ENCODE measurements at regions not wholly inside any gene's neighbourhood (a gene's known extent, or its start where the extent isn't known, plus 50 kb on each side); places are given as distances from the start of the nearest gene placed in this dataset.

- ATAC-seq (ENCODE audit: low read depth) (no peak), DNase-seq (no peak)
- POLR2A ChIA-PET (ENCODE audit: unreplicated experiment): no interaction called here
- Histone ChIP-seq H2AK9ac (replicated peaks; ENCODE audit: low read depth, low read length, poor library complexity) (no peak overlapping the region), H3K4me3 (ENCODE audit: insufficient read depth, low read depth, low read length) (no peak overlapping the region), H2AK5ac (ENCODE audit: low read depth, low read length) (no peak overlapping the region), H2BK120ac (ENCODE audit: low read depth, low read length) (no peak overlapping the region), H3K4ac (ENCODE audit: low read depth, low read length) (no peak overlapping the region), H3K27me3 (ENCODE audit: control insufficient read depth, insufficient read depth, low read length) (peaks cover 14% of the 10 kb centered on the region), H3K9me1 (ENCODE audit: insufficient read depth, low read length) (no peaks in the 10 kb centered on the region), H3K79me1 (ENCODE audit: low read depth in 1 of 2, low read length in 2 of 2) (no peaks in the 10 kb centered on the region), H3K14ac (replicated peaks; ENCODE audit: low read depth, low read length) (no peak overlapping the region), H2BK5ac (ENCODE audit: low read depth, low read length, poor library complexity, severe bottlenecking) (no peak overlapping the region), H3K27ac (ENCODE audit: insufficient read depth, low read length) (no peak overlapping the region), H4K91ac (ENCODE audit: insufficient read depth, low read depth, low read length) (no peak overlapping the region), H2BK20ac (ENCODE audit: low read depth, low read length) (no peak overlapping the region), H3K9ac (ENCODE audit: low read depth, low read length) (no peak overlapping the region), H4K5ac (ENCODE audit: low read depth, low read length) (no peak overlapping the region), H3K4me2 (ENCODE audit: low read depth, low read length) (no peak overlapping the region), H4K20me1 (ENCODE audit: insufficient read depth, low read length) (no peaks in the 10 kb centered on the region), H3K56ac (ENCODE audit: extremely low read depth, insufficient read depth, low read length) (no peak overlapping the region), H3K9me3 (ENCODE audit: control insufficient read depth, insufficient read depth, low read length) (peaks cover 7% of the 10 kb centered on the region; the same call in 1 of the 2 replicates), H4K8ac (ENCODE audit: low read depth in 2 of 2, low read length in 2 of 2) (no peak overlapping the region), H3K18ac (ENCODE audit: low read depth, low read length) (no peak overlapping the region), H3K4me1 (ENCODE audit: control insufficient read depth, insufficient read depth, low read length) (no peaks in the 10 kb centered on the region), H3K36me3 (ENCODE audit: control insufficient read depth, insufficient read depth, low read length) (no peaks in the 10 kb centered on the region), H3K23ac (ENCODE audit: low read depth, low read length) (no peak overlapping the region), H2BK15ac (ENCODE audit: low read depth, low read length) (no peak overlapping the region), H2AFZ (replicated peaks; ENCODE audit: low read length, poor library complexity) (no peak overlapping the region)
- dilution Hi-C loops (cut with HindIII; ENCODE audit: low sequenced_read_pairs, unreplicated experiment) (no loop called here), intact Hi-C loops (cut with micrococcal nuclease) (no loop called here), in situ Hi-C loops (cut with MboI; ENCODE audit: low sequenced_read_pairs) (no loop called here)
- CTCF ChIA-PET: no interaction called here
- TF ChIP-seq RCOR1 (IDR thresholded peaks at IDR 0.05; ENCODE audit: insufficient replicate concordance, low read length): no peak
- peak; percentile 44 for TF ChIP-seq MAFK (IDR thresholded peaks at IDR 0.05; ENCODE audit: low read depth, low read length)
- no CpG with 5 or more reads among the region's 6 CpGs for WGBS, 2 experiments (ENCODE audit: extremely low coverage in 2 of 2, insufficient read length in 1 of 2)
- no TSS peak for BruUV-seq (replicated peaks)
Observed at GRCh38 chr17:5794881-5795506, 210.7 kb upstream of the NLRP1 start.
